ENCODE measurements at regions not wholly inside any gene's neighbourhood (a gene's known extent, or its start where the extent isn't known, plus 50 kb on each side); places are given as distances from the start of the nearest gene placed in this dataset.
A peak's percentile ranks its signal among the peaks of the same experiment; 100 is the strongest.

- DNase-seq (ENCODE audit: low read depth), result no peak
These were observed 268.6 kb downstream of the QKI start for GRCh38 chr6:163683105-163683622.

- no peak for DNase-seq (ENCODE audit: low read depth)
These were observed 265.2 kb downstream of the QKI start for GRCh38 chr6:163679753-163680152.

- no peak for DNase-seq (ENCODE audit: low read depth)
These were observed 264.6 kb downstream of the QKI start for GRCh38 chr6:163679012-163679660.

GRCh38 chr6:163675611-163676010 is 261.1 kb downstream of the QKI start:
- no peak for DNase-seq (ENCODE audit: low read depth)

GRCh38 chr6:163672710-163673109 is 258.2 kb downstream of the QKI start:
- DNase-seq (ENCODE audit: low read depth), result no peak

- DNase-seq (ENCODE audit: low read depth), result no peak
These were observed 257.3 kb downstream of the QKI start for GRCh38 chr6:163671791-163672190.

GRCh38 chr6:163671355-163671754 is 256.8 kb downstream of the QKI start:
- DNase-seq (ENCODE audit: low read depth), result no peak

- DNase-seq (ENCODE audit: low read depth), result no peak
These were observed 255.8 kb downstream of the QKI start for GRCh38 chr6:163670336-163670735.

GRCh38 chr6:163668061-163668426 is 253.5 kb downstream of the QKI start:
- DNase-seq (ENCODE audit: low read depth), result no peak

- peak; percentile 42 for DNase-seq (ENCODE audit: low read depth)
These were observed 253.0 kb downstream of the QKI start for GRCh38 chr6:163667372-163668060.

- no peak for DNase-seq (ENCODE audit: low read depth)
These were observed 250.9 kb downstream of the QKI start for GRCh38 chr6:163665464-163665863.

GRCh38 chr6:163663575-163663974 is 249.1 kb downstream of the QKI start:
- DNase-seq (ENCODE audit: low read depth), result no peak

- DNase-seq (ENCODE audit: low read depth), result no peak
These were observed 248.2 kb downstream of the QKI start for GRCh38 chr6:163662604-163663225.

GRCh38 chr6:163661272-163661671 is 246.8 kb downstream of the QKI start:
- DNase-seq (ENCODE audit: low read depth), result no peak

- no peak for DNase-seq (ENCODE audit: low read depth)
These were observed 245.3 kb downstream of the QKI start for GRCh38 chr6:163659803-163660202.

GRCh38 chr6:163655217-163656121 is 241.0 kb downstream of the QKI start:
- no peak for DNase-seq (ENCODE audit: low read depth)

GRCh38 chr6:163651915-163652668 is 237.6 kb downstream of the QKI start:
- DNase-seq (ENCODE audit: low read depth), result peak; percentile 5

GRCh38 chr6:163651426-163651825 is 236.9 kb downstream of the QKI start:
- no peak for DNase-seq (ENCODE audit: low read depth)

GRCh38 chr6:163648868-163649267 is 234.3 kb downstream of the QKI start:
- no peak for DNase-seq (ENCODE audit: low read depth)

GRCh38 chr6:163647624-163648023 is 233.1 kb downstream of the QKI start:
- no peak for DNase-seq (ENCODE audit: low read depth)

- DNase-seq (ENCODE audit: low read depth), result no peak
These were observed 232.3 kb downstream of the QKI start for GRCh38 chr6:163646866-163647265.
